ENCODE measurements at regions not wholly inside any gene's neighbourhood (a gene's known extent, or its start where the extent isn't known, plus 50 kb on each side); places are given as distances from the start of the nearest gene placed in this dataset.

DNA sequence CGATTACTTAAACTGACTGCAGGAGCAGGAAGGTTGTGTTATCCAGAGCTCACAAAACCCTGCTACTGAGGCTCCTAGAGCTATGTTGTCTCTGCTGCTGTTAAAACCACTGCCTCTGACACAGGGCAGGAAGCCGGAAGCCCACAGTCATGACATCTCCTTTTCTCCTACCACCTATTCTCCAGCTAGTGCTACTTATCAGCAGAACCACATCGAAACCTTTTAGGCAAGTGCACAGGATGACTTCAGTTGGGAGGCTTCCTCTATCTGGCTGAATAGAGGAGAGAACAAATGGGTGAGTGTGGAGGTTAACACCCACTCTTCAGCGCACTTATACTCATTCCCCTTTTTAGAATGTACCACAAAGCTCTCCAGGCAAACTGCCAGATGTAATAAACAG, 638.0 kb downstream of the OTOL1 start:
- TF ChIP-seq, protein P1, sequence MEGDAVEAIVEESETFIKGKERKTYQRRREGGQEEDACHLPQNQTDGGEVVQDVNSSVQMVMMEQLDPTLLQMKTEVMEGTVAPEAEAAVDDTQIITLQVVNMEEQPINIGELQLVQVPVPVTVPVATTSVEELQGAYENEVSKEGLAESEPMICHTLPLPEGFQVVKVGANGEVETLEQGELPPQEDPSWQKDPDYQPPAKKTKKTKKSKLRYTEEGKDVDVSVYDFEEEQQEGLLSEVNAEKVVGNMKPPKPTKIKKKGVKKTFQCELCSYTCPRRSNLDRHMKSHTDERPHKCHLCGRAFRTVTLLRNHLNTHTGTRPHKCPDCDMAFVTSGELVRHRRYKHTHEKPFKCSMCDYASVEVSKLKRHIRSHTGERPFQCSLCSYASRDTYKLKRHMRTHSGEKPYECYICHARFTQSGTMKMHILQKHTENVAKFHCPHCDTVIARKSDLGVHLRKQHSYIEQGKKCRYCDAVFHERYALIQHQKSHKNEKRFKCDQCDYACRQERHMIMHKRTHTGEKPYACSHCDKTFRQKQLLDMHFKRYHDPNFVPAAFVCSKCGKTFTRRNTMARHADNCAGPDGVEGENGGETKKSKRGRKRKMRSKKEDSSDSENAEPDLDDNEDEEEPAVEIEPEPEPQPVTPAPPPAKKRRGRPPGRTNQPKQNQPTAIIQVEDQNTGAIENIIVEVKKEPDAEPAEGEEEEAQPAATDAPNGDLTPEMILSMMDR (IDR thresholded peaks at IDR 0.05; ENCODE audit: insufficient read depth, missing control alignments) = no peak
- FAIRE-seq = no peak
- no peak for DNase-seq (ENCODE audit: insufficient read length, low spot score)

DNA sequence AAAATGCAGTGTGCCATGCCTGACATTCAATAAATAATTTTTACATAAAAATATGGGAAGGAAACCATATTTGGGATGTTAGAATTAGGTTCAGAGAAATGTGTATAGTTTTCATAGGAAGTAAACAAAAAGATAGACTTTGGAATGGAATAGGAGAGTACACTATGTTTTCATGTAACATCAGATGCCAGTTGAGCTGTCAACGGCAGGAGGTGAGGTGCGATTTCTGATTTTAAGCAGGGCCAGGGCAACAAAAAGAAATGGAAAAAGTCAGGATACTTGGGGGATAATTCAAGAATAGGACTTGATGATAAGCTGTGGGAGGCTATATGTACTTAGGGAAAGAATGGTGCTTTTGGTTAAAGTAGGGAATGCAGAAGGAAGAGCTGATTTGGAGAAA, 639.5 kb downstream of the OTOL1 start:
- no peak for FAIRE-seq
- no peak for DNase-seq (ENCODE audit: insufficient read length, low spot score)
- TF ChIP-seq, protein P1 (IDR thresholded peaks at IDR 0.05; ENCODE audit: insufficient read depth, missing control alignments) = no peak

DNA sequence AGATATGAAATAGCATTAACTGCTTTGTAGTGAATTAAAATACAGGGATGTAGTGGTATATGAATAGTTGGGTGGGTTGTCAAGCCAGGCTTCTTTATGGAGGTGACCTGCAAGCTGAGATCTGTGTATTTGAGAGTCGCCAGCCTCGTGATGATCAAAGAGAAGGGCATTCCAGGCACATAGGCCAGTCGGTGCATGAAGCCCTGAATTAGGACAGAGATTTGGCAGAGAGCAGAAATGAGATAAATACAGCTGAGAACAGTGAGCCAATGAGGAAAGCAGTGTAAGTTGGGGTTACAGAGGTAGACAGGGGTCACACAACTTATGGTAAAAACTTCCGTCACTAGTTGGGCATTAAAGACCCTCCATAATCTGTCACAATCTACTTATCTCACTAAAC, 641.9 kb downstream of the OTOL1 start:
- no peak for FAIRE-seq
- TF ChIP-seq, protein P1 (IDR thresholded peaks at IDR 0.05; ENCODE audit: insufficient read depth, missing control alignments) = no peak
- no peak for DNase-seq (ENCODE audit: insufficient read length, low spot score)

DNA sequence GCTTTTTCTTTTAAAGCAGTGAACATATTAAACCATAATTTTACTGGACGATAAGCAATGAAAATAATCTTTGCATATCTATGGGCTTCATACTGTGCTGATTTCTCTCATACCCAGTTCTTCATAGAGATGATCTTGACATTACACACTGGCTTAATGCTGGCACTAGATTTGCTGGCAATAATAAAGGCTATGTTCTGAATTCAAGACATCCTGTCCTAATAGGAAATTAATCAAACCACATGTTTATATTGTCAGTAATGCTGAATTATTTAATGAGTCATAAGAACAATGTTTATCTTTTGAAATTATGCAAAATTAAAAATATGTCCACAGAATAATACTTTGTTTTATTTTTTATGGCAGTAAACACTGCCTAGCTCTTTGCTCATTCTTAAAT, 643.2 kb downstream of the OTOL1 start:
- DNase-seq (ENCODE audit: insufficient read length, low spot score) (no peak), FAIRE-seq (no peak)
- TF ChIP-seq, protein P1 (IDR thresholded peaks at IDR 0.05; ENCODE audit: insufficient read depth, missing control alignments) = no peak

DNA sequence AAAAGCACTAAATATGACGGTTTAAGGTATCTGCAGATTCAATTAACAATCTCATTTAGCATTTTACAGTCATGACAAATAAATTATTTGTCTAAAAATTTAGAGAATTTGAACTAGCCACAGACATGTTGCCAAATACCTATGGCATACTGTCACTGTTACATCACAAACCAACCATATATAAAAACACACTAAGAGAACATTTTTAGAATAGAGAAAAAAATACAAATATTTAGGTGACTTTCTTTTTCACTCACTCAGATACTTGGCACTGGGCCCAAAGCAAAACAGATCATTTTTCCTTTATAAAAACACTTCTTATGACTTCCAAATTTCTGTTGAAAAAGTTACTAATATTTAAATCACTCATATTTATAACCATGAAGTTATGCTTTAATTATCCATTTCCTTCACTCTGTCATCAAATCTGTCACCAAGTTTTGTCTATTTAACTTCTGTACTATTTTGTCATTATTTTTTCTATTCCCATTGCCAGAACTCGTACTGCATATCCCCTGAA, 644.7 kb downstream of the OTOL1 start:
- TF ChIP-seq, protein P1 (IDR thresholded peaks at IDR 0.05; ENCODE audit: insufficient read depth, missing control alignments) = no peak
- DNase-seq (ENCODE audit: insufficient read length, low spot score) (no peak), FAIRE-seq (no peak)

DNA sequence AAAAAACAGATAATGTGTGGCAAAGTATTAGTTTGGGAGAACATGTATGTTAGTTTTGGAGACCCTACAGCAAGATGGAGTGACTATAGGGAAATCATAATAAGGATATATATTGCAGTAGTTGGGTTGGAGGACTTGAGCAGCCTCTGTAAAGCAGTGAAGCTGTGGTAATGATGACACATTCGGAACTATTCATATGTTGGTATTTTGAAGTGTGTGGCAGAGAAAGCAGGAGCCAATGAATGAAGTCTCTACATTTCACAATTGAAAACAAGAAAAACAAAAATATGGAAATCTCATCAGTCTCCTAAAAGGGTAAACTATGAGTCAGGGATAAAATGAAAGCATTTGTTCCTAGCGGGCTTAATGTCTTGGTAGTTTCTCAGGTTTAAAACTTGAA, 645.9 kb downstream of the OTOL1 start:
- TF ChIP-seq, protein P1 (IDR thresholded peaks at IDR 0.05; ENCODE audit: insufficient read depth, missing control alignments) = no peak
- DNase-seq (ENCODE audit: insufficient read length, low spot score) (no peak), FAIRE-seq (no peak)

DNA sequence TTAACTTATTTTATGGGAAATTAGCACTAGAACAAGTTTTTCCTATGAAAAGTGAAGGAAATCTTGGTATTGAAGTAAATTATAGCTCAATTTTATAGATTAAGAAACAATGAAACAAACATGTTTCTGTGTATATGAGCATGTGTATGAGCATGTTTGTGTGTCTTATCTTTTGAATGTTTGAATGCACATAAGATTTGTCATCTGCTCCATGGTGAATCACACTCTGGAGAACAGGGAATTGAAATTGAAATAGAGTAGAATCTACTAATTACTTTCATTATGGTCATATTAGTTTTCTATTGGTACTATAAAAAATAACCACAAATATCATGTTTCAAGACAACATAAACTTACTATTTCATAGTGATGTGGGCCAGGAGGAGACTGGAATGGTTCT, 646.6 kb downstream of the OTOL1 start:
- no peak for FAIRE-seq

More for the DNA sequence above, 646.6 kb downstream of the OTOL1 start:
- TF ChIP-seq, protein P1 (IDR thresholded peaks at IDR 0.05; ENCODE audit: insufficient read depth, missing control alignments) = no peak
- no peak for DNase-seq (ENCODE audit: insufficient read length, low spot score)
